GM12878 (cell line): ENCODE measurements at regions not wholly inside any gene's neighbourhood (a gene's known extent, or its start where the extent isn't known, plus 50 kb on each side); places are given as distances from the start of the nearest gene placed in this dataset.
"Not testable (repeated sequence)": the region's sequence is repeated elsewhere in the genome, so short reads cannot be mapped to it uniquely, and the experiment has no call there.

Experiments used
- CTCF ChIP-seq, 3 experiments: IDR thresholded peaks in 2 of 3; conservative IDR thresholded peaks in 1 of 3; 2 replicates each; pipeline ENCODE4 v1.5.1; 2011; ENCODE audit warnings: low read depth in 3 of 3, low read length in 3 of 3, mild to moderate bottlenecking in 3 of 3, control low read depth in 2 of 3, moderate library complexity in 2 of 3, inconsistent platforms in 1 of 3, mixed read lengths in 1 of 3; ENCODE audit not compliant: control insufficient read depth in 2 of 3, insufficient read depth in 1 of 3; ENCODE audit errors: extremely low read depth in 1 of 3
- GABPA ChIP-seq: IDR thresholded peaks from 2 replicates; pipeline ENCODE4 v1.6.1; 2014; ENCODE audit warnings: antibody characterized with exemption, low read depth, mild to moderate bottlenecking, inconsistent platforms
- HCFC1 ChIP-seq: fragments of 150-350 bp; IDR thresholded peaks from 2 replicates; pipeline ENCODE4 v1.6.1; 2014; ENCODE audit warnings: low read length
- NRF1 ChIP-seq: conservative IDR thresholded peaks from 2 replicates; pipeline ENCODE4 v1.6.1; 2011; ENCODE audit warnings: mild to moderate bottlenecking, low read depth, low read length, improper control_type of control experiment
- RAD21 ChIP-seq: IDR thresholded peaks from 2 replicates; pipeline ENCODE4 v1.6.1; 2011; ENCODE audit warnings: mild to moderate bottlenecking, low read depth, low read length, moderate library complexity; ENCODE audit not compliant: insufficient read depth
- SRF ChIP-seq, 2 experiments: IDR thresholded peaks; 2 replicates each; pipeline ENCODE4 v1.6.1; 2011; ENCODE audit warnings: low read depth in 2 of 2, low read length in 2 of 2, mild to moderate bottlenecking in 1 of 2, moderate library complexity in 1 of 2
- TCF7 ChIP-seq: IDR thresholded peaks from 2 replicates; pipeline ENCODE4 v1.6.1; 2014; ENCODE audit warnings: antibody characterized with exemption, borderline replicate concordance
- ZNF217 ChIP-seq: fragments of 450-650 bp; IDR thresholded peaks from 2 replicates; pipeline ENCODE4 v1.6.1; 2017; ENCODE audit warnings: antibody characterized with exemption, mild to moderate bottlenecking
- ZNF274 ChIP-seq: IDR thresholded peaks from one replicate; pipeline ENCODE4 v1.8.0; 2011; ENCODE audit not compliant: insufficient read length, insufficient read depth

GRCh38 chr5:106246044-106246745 is 1424.5 kb downstream of the EFNA5 start:
- not testable (repeated sequence) for TF ChIP-seq SRF (IDR thresholded peaks at IDR 0.05; ENCODE audit: low read depth in 2 of 2, low read length in 2 of 2); GABPA; NRF1; RAD21; ZNF274; TCF7; ZNF217; HCFC1; CTCF (IDR thresholded peaks at IDR 0.05 in 2 of 3, conservative IDR thresholded peaks at IDR 0.05 in 1 of 3; ENCODE audit: control insufficient read depth in 2 of 3, extremely low read depth in 1 of 3, insufficient read depth in 1 of 3, low read depth in 3 of 3, low read length in 3 of 3)
